HepG2 (cell line): ENCODE measurements at regions not wholly inside any gene's neighbourhood (a gene's known extent, or its start where the extent isn't known, plus 50 kb on each side); places are given as distances from the start of the nearest gene placed in this dataset.

Source experiments
- ATAC-seq: fragments of 200-7000 bp; cut with Tn5 transposase; 3 replicates; pipeline ENCODE4 v1.9.1; 2020; ENCODE audit warnings: mild to moderate bottlenecking, moderate library complexity
- BruUV-seq: library from RNA; stranded (reverse); fragments of 400-500 nt; replicated peaks from 2 replicates; lab custom pipeline; 2021; lab: Mats Ljungman, UMichigan
- CTCF ChIA-PET: fragments of 300-600 bp; formaldehyde crosslinking; extraction: SDS; loops from one replicate; lab custom pipeline; 2021; ENCODE audit warnings: low total read pairs, inconsistent platforms, low intra/inter-chr PET ratio; lab: Yijun Ruan, JAX
- POLR2A ChIA-PET: fragments of 350-600 bp; sonication (Branson Sonifier 250); formaldehyde crosslinking; loops from one replicate; lab custom pipeline; 2020; ENCODE audit warnings: antibody characterized with exemption, inconsistent platforms; lab: Yijun Ruan, JAX
- DNase-seq: peaks from one replicate; pipeline ENCODE4 v3.0.0-alpha.2; 2015; ENCODE audit warnings: low spot score
- FAIRE-seq: peaks from 3 replicates; lab custom pipeline; 2011; peaks lifted over from hg19 to GRCh38; lab: Jason Lieb, UNC
- H2AFZ ChIP-seq: one replicate; pipeline ENCODE4 v1.6.1; 2011; ENCODE audit warnings: low read length, inconsistent platforms
- H3K27ac ChIP-seq: fragments of 300-600 bp; 3 replicates; pipeline ENCODE4 v1.8.0; 2011; ENCODE audit warnings: mixed run types, mild to moderate bottlenecking, mixed read lengths, low read length, inconsistent platforms; ENCODE audit not compliant: insufficient read depth; ENCODE audit errors: extremely low read length
- H3K27me3 ChIP-seq, 2 experiments: fragments of 200-600 bp in 1 of 2; 2 replicates in 1 of 2; 3 replicates in 1 of 2; pipeline versions ENCODE4 v1.6.0 to v1.8.0; 2011; ENCODE audit warnings: low read length in 2 of 2, mild to moderate bottlenecking in 2 of 2, moderate library complexity in 2 of 2, inconsistent platforms in 1 of 2; ENCODE audit not compliant: insufficient read depth in 2 of 2, control insufficient read depth in 1 of 2
- H3K36me3 ChIP-seq, 2 experiments: fragments of 200-600 bp in 1 of 2; replicated peaks in 1 of 2; 2 replicates in 1 of 2; 3 replicates in 1 of 2; pipeline versions ENCODE4 v1.5.1 to v1.8.0; 2011; ENCODE audit warnings: low read length in 2 of 2, inconsistent platforms in 1 of 2; ENCODE audit not compliant: insufficient read depth in 2 of 2, control insufficient read depth in 1 of 2
- H3K4me1 ChIP-seq: 2 replicates; pipeline ENCODE4 v1.5.1; 2012; ENCODE audit warnings: low read length, inconsistent platforms; ENCODE audit not compliant: insufficient read depth
- H3K4me2 ChIP-seq: 2 replicates; pipeline ENCODE4 v1.6.0; 2011; ENCODE audit warnings: low read depth, low read length, inconsistent platforms
- H3K4me3 ChIP-seq, 3 experiments: fragments of 200-600 bp in 1 of 3; sonication (generic), shearing (Covaris generic) in 1 of 3; replicated peaks in 1 of 3; 2 replicates each; pipeline ENCODE4 v1.5.1; 2011 to 2016; ENCODE audit warnings: low read length in 3 of 3, inconsistent platforms in 2 of 3, low read depth in 2 of 3, mild to moderate bottlenecking in 2 of 3, control low read depth in 1 of 3, mixed read lengths in 1 of 3; ENCODE audit not compliant: insufficient read depth in 1 of 3
- H3K79me2 ChIP-seq: one replicate; pipeline ENCODE4 v1.6.1; 2011; ENCODE audit warnings: low read length, inconsistent platforms; ENCODE audit not compliant: insufficient read depth
- H3K9ac ChIP-seq: 2 replicates; pipeline ENCODE4 v1.6.0; 2011; ENCODE audit warnings: mild to moderate bottlenecking, low read depth, low read length, inconsistent platforms; ENCODE audit not compliant: insufficient read depth
- H3K9me3 ChIP-seq: 2 replicates; pipeline ENCODE4 v1.5.1; 2012; ENCODE audit warnings: mild to moderate bottlenecking, low read length
- H4K20me1 ChIP-seq: 2 replicates; pipeline ENCODE4 v1.6.0; 2011; ENCODE audit warnings: inconsistent platforms, mild to moderate bottlenecking, low read length, moderate library complexity; ENCODE audit not compliant: insufficient read depth
- ARHGAP35 ChIP-seq: sonication (generic); formaldehyde crosslinking; IDR thresholded peaks from 2 replicates; pipeline ENCODE4 v1.9.0; 2022; ENCODE audit warnings: mild to moderate bottlenecking, inconsistent platforms, moderate library complexity, missing genetic modification reagents, borderline replicate concordance
- CEBPG ChIP-seq: IDR thresholded peaks from 2 replicates; pipeline ENCODE4 v1.6.1; 2016
- FOSL1 ChIP-seq: sonication (generic); formaldehyde crosslinking; IDR thresholded peaks from 2 replicates; pipeline ENCODE4 v1.9.0; 2021; ENCODE audit warnings: missing genetic modification reagents, borderline replicate concordance
- HOXA7 ChIP-seq: sonication (generic); formaldehyde crosslinking; IDR thresholded peaks from 2 replicates; pipeline ENCODE4 v1.8.1; 2022; ENCODE audit warnings: mild to moderate bottlenecking, missing genetic modification reagents, moderate library complexity
- MAFF ChIP-seq: IDR thresholded peaks from 2 replicates; pipeline ENCODE4 v1.6.1; 2011; ENCODE audit warnings: low read depth, low read length, improper control_type of control experiment
- SOX13 ChIP-seq, 3 experiments: fragments of 450-650 bp in 1 of 3; sonication (generic) in 1 of 3; formaldehyde crosslinking in 1 of 3; IDR thresholded peaks in 2 of 3; conservative IDR thresholded peaks in 1 of 3; 2 replicates each; pipeline versions ENCODE4 v1.5.0 to v1.6.1; 2016 to 2020; ENCODE audit warnings: antibody characterized with exemption in 1 of 3, mild to moderate bottlenecking in 1 of 3, missing compliant biosample characterization in 1 of 3, missing genetic modification reagents in 1 of 3, moderate library complexity in 1 of 3
- YEATS4 ChIP-seq: sonication (generic); formaldehyde crosslinking; IDR thresholded peaks from 2 replicates; pipeline ENCODE4 v1.4.0; 2020; ENCODE audit warnings: missing genetic modification reagents, borderline replicate concordance
- ZBTB20 ChIP-seq: sonication (generic); formaldehyde crosslinking; IDR thresholded peaks from 2 replicates; pipeline ENCODE4 v1.8.1; 2023; ENCODE audit warnings: missing genetic modification reagents, low read depth, mild to moderate bottlenecking, borderline replicate concordance
- ZNF34 ChIP-seq: sonication (generic); formaldehyde crosslinking; IDR thresholded peaks from 2 replicates; pipeline ENCODE4 v1.4.0; 2020; ENCODE audit warnings: mild to moderate bottlenecking, missing genetic modification reagents, borderline replicate concordance
- ZNF512B ChIP-seq: sonication (generic); formaldehyde crosslinking; IDR thresholded peaks from 2 replicates; pipeline ENCODE4 v1.5.1; 2020; ENCODE audit warnings: missing genetic modification reagents, mild to moderate bottlenecking, borderline replicate concordance
- ZNF530 ChIP-seq: sonication (generic); formaldehyde crosslinking; IDR thresholded peaks from 2 replicates; pipeline ENCODE4 v1.5.0; 2020; ENCODE audit warnings: low read depth, mild to moderate bottlenecking, missing genetic modification reagents
- WGBS: methylation state at CpG from one replicate; pipeline ENCODE4 v1.1.6; 2017; ENCODE audit warnings: low lambda C conversion rate; 5-methylcytosine and 5-hydroxymethylcytosine counted together
- in situ Hi-C: cut with HindIII; loops from 2 replicates; pipeline ENCODE4 v1.10.0; 2017; ENCODE audit warnings: low pct_unique_long_range_greater_than_20kb; ENCODE audit not compliant: extremely low pct_ligation_motif_present
- intact Hi-C: fragments of 100-400 bp; cut with micrococcal nuclease; formaldehyde crosslinking; loops from one replicate; pipeline ENCODE4 v1.10.0; 2022; ENCODE audit not compliant: unreplicated experiment
- TF ChIP-seq, protein P1 (sequence below): sonication (generic); formaldehyde crosslinking; IDR thresholded peaks from 2 replicates; pipeline ENCODE4 v1.8.1; 2023; ENCODE audit warnings: mild to moderate bottlenecking, missing genetic modification reagents

DNA sequence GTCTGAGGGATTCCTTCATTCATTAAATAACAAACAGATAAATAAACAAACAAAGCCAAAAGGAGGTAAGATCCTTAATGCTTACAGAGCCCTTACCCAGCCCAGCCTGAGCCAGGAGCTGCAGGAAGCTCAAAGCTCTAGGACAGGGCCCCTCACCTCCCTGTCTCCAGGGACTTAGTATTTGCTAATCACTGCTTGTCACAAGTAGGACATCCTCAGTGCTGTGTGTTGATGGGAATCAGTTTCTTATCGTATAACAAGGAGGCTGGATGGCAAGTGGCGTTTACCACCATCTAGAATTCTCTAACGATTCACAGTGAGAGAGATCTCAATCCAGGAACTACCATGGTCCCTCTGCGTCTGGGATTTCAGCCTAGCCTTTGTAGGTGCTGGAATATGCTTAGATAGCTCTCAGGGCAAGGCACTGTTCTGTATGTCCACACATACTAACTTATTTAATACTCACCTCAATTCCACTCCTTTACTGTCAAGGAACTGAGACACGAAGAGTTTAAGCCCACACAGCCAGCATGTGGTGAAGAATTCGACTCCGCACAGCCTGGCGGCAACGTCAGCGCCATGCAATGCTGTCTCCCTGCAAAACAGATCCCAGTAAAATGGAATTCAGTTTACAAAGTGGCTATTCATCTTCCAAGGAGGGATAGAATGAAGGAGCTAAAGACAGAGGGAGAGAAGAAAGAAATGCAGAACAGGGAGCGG lies 164.8 kb downstream of the MYCN start:
- Histone ChIP-seq H3K79me2 (no peaks in the 10 kb centered on the region), H3K4me3 (no peak overlapping the region; a peak in 1 of 6 replicates), H3K9me3 (no peaks in the 10 kb centered on the region), H2AFZ (no peak overlapping the region), H3K27me3 (no peaks in the 10 kb centered on the region), H3K9ac (no peak overlapping the region), H4K20me1 (no peaks in the 10 kb centered on the region), H3K4me2 (no peak overlapping the region), H3K27ac (no peak overlapping the region), H3K4me1 (peaks cover 48% of the 10 kb centered on the region), H3K36me3 (no peaks in the 10 kb centered on the region)
- CTCF ChIA-PET: no interaction called here
- WGBS: 69% methylated on average over 11 of the region's 11 CpGs
- TF ChIP-seq ZNF530 (CRISPR knock-in tag): no peak
- TF ChIP-seq HOXA7 (CRISPR knock-in tag): no peak
- TF ChIP-seq YEATS4: no peak
- 0 out of 2 replicates have a peak, but pooled peaks have one; percentile 4 for TF ChIP-seq ZNF34 (CRISPR knock-in tag)
- in situ Hi-C loops (no loop called here), intact Hi-C loops (no loop called here)
- peak; percentile 39 for ATAC-seq
- no peak for DNase-seq
- peak; percentile 57 for FAIRE-seq
- no TSS peak for BruUV-seq
- POLR2A ChIA-PET: interaction anchor here (1.3 to 1.9 kb wide), 2 partner anchors 11 to 26 kb away, joined by 4 to 6 read pairs; no protein-coding TSS in a partner anchor

DNA sequence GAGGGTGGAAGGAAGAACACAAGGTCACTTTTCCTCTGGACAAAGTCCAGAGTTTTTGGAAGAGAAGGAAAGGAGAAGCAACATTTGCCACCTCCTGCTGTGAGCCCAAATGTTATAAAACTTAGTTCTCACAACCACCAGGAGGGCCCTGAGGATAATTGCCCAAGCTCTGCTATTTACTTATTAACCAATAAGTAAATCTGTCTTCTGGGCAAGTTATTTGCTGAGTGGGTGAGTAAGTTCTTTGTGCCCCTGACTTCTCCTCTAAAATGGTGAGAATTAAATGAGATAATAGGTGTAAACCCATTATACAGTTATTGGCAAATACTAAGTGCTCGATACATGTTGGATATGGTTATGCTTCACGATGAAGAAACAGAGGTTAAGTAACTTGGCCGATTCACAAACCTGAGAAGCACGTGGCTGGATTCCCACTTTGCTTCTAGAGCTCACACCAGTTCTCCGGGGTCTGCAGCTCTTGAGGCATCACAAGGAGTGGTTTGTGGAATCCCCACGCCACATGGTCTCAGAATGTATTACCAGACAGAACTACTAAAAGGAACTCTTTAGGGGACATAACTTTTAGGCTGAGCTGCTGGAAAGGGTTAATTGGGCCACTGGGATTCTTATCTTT lies 164.1 kb downstream of the MYCN start:
- no peaks in the 10 kb centered on the region for H3K79me2 ChIP-seq
- H3K4me2 ChIP-seq: peak overlapping the region; percentile 43
- H3K27ac ChIP-seq: no peak overlapping the region
- in situ Hi-C loops: no loop called here
- FAIRE-seq (peak; percentile 48), ATAC-seq (peak; percentile 70), DNase-seq (peak; percentile 65)
- ChIA-PET POLR2A (interaction anchor here (0.7 to 1.9 kb wide), 5 partner anchors 10 to 463 kb away, joined by 3 to 6 read pairs (median 5); no protein-coding TSS in a partner anchor), CTCF (no interaction called here)
- no peaks in the 10 kb centered on the region for H3K36me3 ChIP-seq
- intact Hi-C loops: no loop called here
- H3K27me3 ChIP-seq: no peaks in the 10 kb centered on the region
- H2AFZ ChIP-seq: no peak overlapping the region
- no peaks in the 10 kb centered on the region for H3K9me3 ChIP-seq
- H3K4me3 ChIP-seq: no peak overlapping the region; a peak in 1 of 6 replicates
- H4K20me1 ChIP-seq: no peaks in the 10 kb centered on the region
- no TSS peak for BruUV-seq
- WGBS: 19% methylated on average over 6 of the region's 6 CpGs
- no peak overlapping the region for H3K9ac ChIP-seq
- H3K4me1 ChIP-seq: peaks cover 54% of the 10 kb centered on the region
- TF ChIP-seq MAFF: peak; percentile 65
- no peak for TF ChIP-seq ARHGAP35 (CRISPR knock-in tag)
- TF ChIP-seq ZBTB20 (CRISPR knock-in tag): no peak
- TF ChIP-seq CEBPG (CRISPR knock-in tag): peak; percentile 38
- TF ChIP-seq SOX13 (IDR thresholded peaks at IDR 0.05): no peak
- peak in 1 of 2 experiments; percentile 38; a peak in 2 of 4 replicates for TF ChIP-seq SOX13 (CRISPR knock-in tag; conservative IDR thresholded peaks at IDR 0.05 in 1 of 2, IDR thresholded peaks at IDR 0.05 in 1 of 2)
- TF ChIP-seq, protein P1, sequence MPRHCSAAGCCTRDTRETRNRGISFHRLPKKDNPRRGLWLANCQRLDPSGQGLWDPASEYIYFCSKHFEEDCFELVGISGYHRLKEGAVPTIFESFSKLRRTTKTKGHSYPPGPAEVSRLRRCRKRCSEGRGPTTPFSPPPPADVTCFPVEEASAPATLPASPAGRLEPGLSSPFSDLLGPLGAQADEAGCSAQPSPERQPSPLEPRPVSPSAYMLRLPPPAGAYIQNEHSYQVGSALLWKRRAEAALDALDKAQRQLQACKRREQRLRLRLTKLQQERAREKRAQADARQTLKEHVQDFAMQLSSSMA (CRISPR knock-in tag): no peak
- peak; percentile 35; the same call in 1 of the 2 replicates for TF ChIP-seq FOSL1 (CRISPR knock-in tag)
- TF ChIP-seq ZNF512B (CRISPR knock-in tag): no peak
